AG04450 (cell line): ENCODE measurements at regions not wholly inside any gene's neighbourhood (a gene's known extent, or its start where the extent isn't known, plus 50 kb on each side); places are given as distances from the start of the nearest gene placed in this dataset.

Source experiments
- CTCF ChIA-PET: fragments of 300-600, 350-600 bp; formaldehyde crosslinking; extraction: SDS; loops from one replicate; lab custom pipeline; 2022; ENCODE audit warnings: antibody characterized with exemption, inconsistent platforms; lab: Charles Lee
- POLR2A ChIA-PET: fragments of 350-600 bp; formaldehyde crosslinking; extraction: SDS; loops from one replicate; lab custom pipeline; 2021; ENCODE audit warnings: antibody characterized with exemption, inconsistent platforms; lab: Yijun Ruan, JAX
- DNase-seq: peaks from one replicate; pipeline ENCODE4 v3.0.0-alpha.2; 2011; ENCODE audit warnings: low read depth, low spot score
- H3K27ac ChIP-seq: one replicate; pipeline ENCODE4 v1.5.1; 2012; ENCODE audit warnings: low read depth, low read length, control low read depth
- H3K27me3 ChIP-seq: one replicate; pipeline ENCODE4 v1.6.0; 2012; ENCODE audit warnings: low read length; ENCODE audit not compliant: control insufficient read depth, insufficient read depth
- H3K4me3 ChIP-seq: 2 replicates; pipeline ENCODE4 v1.5.1; 2011; ENCODE audit warnings: mild to moderate bottlenecking, low read depth, low read length, control low read depth
- H3K9me3 ChIP-seq: 2 replicates; pipeline ENCODE4 v1.5.1; 2012; ENCODE audit warnings: low read length; ENCODE audit not compliant: control insufficient read depth, insufficient read depth
- TF ChIP-seq, protein P1 (sequence below): IDR thresholded peaks from 2 replicates; pipeline ENCODE4 v1.5.1; 2011; ENCODE audit warnings: low read depth, low read length, control low read depth, inconsistent platforms

DNA sequence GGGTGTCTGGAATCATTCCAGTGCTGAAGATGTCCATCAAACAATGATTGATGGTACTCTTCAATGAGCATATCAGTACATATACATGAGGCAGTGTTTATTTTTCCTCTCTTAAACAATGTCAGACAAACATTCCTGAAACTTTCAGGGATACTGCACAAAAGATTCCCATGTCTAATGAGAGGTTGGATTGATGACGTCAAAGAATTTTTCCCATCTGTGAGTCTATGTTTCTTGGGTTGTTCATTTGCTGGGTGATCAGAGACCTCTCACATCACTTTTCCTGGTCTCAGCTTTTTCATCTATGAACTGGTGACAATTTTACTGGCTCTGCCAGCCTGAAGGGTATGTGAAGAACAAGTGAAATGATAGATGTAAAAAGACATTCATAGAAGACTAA is 325.5 kb downstream of the EN1 start:
- H3K27me3 ChIP-seq: no peaks in the 10 kb centered on the region
- TF ChIP-seq, protein P1, sequence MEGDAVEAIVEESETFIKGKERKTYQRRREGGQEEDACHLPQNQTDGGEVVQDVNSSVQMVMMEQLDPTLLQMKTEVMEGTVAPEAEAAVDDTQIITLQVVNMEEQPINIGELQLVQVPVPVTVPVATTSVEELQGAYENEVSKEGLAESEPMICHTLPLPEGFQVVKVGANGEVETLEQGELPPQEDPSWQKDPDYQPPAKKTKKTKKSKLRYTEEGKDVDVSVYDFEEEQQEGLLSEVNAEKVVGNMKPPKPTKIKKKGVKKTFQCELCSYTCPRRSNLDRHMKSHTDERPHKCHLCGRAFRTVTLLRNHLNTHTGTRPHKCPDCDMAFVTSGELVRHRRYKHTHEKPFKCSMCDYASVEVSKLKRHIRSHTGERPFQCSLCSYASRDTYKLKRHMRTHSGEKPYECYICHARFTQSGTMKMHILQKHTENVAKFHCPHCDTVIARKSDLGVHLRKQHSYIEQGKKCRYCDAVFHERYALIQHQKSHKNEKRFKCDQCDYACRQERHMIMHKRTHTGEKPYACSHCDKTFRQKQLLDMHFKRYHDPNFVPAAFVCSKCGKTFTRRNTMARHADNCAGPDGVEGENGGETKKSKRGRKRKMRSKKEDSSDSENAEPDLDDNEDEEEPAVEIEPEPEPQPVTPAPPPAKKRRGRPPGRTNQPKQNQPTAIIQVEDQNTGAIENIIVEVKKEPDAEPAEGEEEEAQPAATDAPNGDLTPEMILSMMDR: no peak
- DNase-seq: no peak
- POLR2A ChIA-PET: no interaction called here
- CTCF ChIA-PET: no interaction called here
- peaks cover 6% of the 10 kb centered on the region for H3K9me3 ChIP-seq
- H3K4me3 ChIP-seq: no peak overlapping the region
- H3K27ac ChIP-seq: no peak overlapping the region

DNA sequence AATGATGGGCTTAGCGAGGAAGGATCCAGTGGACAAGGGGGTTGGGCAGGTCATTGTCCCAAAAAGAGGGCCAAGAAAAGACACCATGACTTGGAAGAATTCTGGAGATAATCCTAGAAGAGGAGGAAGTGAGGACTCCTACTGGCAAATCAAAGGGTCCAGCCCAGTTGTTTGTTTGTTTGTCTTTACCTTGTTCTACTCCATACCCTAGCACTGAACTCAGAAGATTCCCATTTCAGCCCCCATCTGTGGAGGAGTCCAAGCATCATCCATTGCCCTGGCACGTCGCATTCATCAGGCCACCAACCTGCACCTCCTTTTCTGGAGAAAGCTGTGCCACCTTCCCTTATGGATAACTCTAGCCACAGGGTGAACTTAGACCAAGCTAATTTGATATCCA is 326.2 kb downstream of the EN1 start:
- DNase-seq: no peak
- peaks cover 6% of the 10 kb centered on the region for H3K9me3 ChIP-seq
- H3K4me3 ChIP-seq: no peak overlapping the region
- H3K27ac ChIP-seq: no peak overlapping the region
- TF ChIP-seq, protein P1: no peak
- H3K27me3 ChIP-seq: no peaks in the 10 kb centered on the region
- CTCF ChIA-PET: no interaction called here
- POLR2A ChIA-PET: no interaction called here

DNA sequence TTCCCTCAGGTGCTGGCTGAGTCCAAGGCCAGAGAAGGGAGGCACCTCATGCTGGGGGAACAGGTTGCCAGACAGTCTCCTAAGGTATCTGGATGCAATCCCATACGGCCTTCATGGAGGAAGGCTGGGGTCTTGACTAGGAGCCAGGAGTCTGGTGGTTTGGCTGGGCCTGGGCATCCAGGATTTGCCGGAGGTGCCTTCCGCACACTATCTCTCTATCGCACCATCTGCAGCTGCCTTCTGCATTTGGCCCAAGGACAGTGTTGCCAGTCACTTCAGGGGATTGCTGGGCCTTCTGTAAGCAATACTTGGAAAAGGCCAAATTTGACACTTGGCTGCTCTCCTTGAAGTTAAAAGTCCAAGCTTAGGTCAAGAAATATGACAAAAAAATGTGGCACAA is 327.2 kb downstream of the EN1 start:
- TF ChIP-seq, protein P1: no peak
- Histone ChIP-seq H3K9me3 (peaks cover 6% of the 10 kb centered on the region), H3K27me3 (no peaks in the 10 kb centered on the region), H3K4me3 (no peak overlapping the region), H3K27ac (no peak overlapping the region)
- ChIA-PET POLR2A (no interaction called here), CTCF (no interaction called here)
- DNase-seq: no peak

DNA sequence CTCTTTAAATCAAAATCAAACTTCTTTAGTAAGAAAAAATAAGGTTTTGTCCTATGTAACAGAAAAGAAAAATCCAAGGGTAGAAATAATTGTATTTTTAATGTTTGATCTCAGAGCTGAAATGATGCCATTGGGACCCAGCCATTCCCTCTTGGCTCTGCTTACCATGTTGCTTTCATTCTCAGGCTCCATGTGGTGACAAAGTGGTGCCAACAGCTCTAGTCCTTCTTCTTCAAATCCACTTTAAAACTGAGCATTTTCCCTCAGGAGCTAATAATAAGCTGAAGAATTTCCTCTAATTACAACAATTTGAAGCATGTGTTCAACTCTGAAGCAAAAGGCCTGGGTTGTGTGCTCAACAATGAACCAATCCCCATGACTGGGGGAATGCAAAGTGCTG is 327.9 kb downstream of the EN1 start:
- Histone ChIP-seq H3K27ac (no peak overlapping the region), H3K4me3 (no peak overlapping the region), H3K9me3 (peaks cover 6% of the 10 kb centered on the region), H3K27me3 (no peaks in the 10 kb centered on the region)
- TF ChIP-seq, protein P1: no peak
- ChIA-PET POLR2A (no interaction called here), CTCF (no interaction called here)
- no peak for DNase-seq

DNA sequence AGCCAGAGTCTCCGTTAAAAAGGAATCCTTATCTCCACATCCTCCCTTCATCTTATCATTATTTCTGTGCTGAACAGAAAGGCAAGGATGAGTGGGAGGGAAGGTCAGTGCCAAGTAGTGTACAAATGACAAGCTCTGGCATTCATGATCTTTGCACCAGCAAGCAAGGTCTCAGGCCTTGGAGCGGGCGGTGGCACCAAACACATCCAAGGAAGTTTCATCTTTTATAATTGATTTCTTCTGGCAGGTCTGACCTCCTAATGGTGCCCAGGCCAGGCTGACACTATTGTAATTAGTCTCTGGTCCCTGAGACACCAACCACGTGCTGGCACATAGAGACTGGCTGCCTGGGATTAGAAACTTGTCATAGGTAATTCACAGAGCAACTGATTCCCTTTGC is 336.6 kb downstream of the EN1 start:
- ChIA-PET CTCF (no interaction called here), POLR2A (no interaction called here)
- Histone ChIP-seq H3K9me3 (no peaks in the 10 kb centered on the region), H3K27ac (no peak overlapping the region), H3K4me3 (no peak overlapping the region), H3K27me3 (no peaks in the 10 kb centered on the region)
- DNase-seq: no peak
- TF ChIP-seq, protein P1: no peak
